HG03060 (cell line): ENCODE measurements at regions not wholly inside any gene's neighbourhood (a gene's known extent, or its start where the extent isn't known, plus 50 kb on each side); places are given as distances from the start of the nearest gene placed in this dataset.

Experiments used
- ATAC-seq: cut with Tn5 transposase; IDR thresholded peaks from one replicate; pipeline ENCODE4 v1.9.1; 2021; ENCODE audit warnings: low read depth, moderate number of reproducible peaks; ENCODE audit not compliant: unreplicated experiment

- ATAC-seq: no peak
Measured at GRCh38 chr10:3236644-3237404, 64.2 kb upstream of the PITRM1 start.

GRCh38 chr10:3235996-3236510 is 63.5 kb upstream of the PITRM1 start:
- ATAC-seq: no peak

- ATAC-seq: no peak
Measured at GRCh38 chr10:3235395-3235794, 62.8 kb upstream of the PITRM1 start.

- ATAC-seq: no peak
Measured at GRCh38 chr10:3233486-3233990, 61.0 kb upstream of the PITRM1 start.

DNA sequence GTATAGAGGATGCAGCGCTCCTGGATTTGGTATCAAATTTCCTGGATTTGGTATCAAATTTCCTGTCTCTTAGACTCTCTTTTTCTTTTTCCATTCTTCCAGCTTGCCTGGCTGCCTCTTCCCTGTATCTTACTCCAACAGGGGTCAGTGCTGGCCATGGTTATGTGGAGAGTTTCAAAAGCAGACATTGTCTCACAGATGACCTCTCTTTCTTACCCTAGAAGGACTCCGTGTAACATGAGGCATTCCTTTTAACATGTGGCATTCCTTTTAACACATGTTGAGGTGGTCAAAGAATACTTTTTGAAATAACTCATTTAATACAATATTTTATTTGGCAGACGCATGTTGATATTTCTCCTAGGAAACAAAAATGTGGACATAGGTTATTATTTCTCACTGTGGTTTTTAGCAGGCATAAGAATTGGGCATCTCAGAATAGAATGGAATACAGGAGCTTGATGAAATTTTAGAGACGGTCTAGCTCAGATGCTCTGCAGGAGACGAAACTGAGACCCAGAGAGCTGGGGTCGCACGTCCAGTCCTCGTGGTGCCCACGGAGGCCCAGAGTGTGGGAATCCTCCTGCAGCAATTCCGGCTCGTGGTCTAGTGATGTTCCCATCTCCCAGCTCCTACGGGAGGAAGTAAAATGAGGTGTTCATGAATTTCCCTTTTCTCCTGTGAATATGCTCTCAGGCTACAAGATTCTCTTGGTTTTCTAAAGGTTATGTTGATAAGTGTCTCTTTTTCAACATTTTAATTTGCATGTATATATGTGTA is 59.6 kb upstream of the PITRM1 start:
- no peak for ATAC-seq

DNA sequence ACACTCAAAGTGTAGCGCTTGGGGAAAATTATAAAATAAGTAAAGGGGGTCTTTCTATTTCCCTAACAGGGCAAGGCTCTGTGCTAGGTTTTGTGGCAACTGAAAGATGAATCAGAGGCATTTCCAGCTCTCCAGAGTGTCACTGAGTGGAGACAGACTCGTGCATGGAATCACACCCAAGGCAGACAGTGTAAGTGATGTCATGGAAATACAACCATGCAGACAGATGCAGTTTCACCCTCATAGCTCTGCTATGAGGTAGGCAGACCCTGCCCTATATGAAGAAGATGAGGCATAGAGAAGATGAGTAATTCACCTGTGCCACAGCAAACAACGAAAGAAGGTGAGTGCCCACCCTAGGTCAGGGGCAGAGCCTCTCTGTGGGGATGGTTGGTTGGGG is 57.2 kb upstream of the PITRM1 start:
- ATAC-seq: no peak

- no peak for ATAC-seq
Measured at GRCh38 chr10:3228629-3228945, 56.0 kb upstream of the PITRM1 start.

- ATAC-seq: no peak
Measured at GRCh38 chr10:3226960-3227744, 54.6 kb upstream of the PITRM1 start.

- no peak for ATAC-seq
Measured at GRCh38 chr10:3225561-3225960, 53.0 kb upstream of the PITRM1 start.

DNA sequence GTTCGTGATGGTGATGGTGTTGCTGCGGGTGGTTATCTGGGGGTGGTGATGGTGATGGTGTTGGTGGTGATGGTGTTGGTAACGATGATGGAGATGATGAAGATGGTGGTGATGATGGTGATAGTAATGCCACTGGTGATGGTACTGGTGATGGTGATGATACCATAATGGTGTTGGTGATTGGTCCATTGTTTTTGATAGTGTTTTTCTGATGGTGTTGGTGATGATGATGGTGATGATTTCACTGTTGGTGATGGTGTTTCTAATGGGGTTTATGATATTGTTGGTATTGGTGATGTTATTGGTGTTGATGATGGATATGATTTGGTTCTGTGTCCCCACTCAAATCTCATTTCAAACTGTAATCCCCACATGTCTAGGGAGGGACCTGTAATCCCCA is 51.7 kb upstream of the PITRM1 start:
- ATAC-seq: no peak

GRCh38 chr10:3222626-3223025 is 50.0 kb upstream of the PITRM1 start:
- no peak for ATAC-seq
